IMR-90 (cell line): ENCODE measurements at regions not wholly inside any gene's neighbourhood (a gene's known extent, or its start where the extent isn't known, plus 50 kb on each side); places are given as distances from the start of the nearest gene placed in this dataset.

Experiments
- ATAC-seq: fragments of 200-7000 bp; cut with Tn5 transposase; 2 replicates; pipeline ENCODE4 v1.9.1; 2020; ENCODE audit warnings: low read depth, mild to moderate bottlenecking, moderate library complexity
- BruUV-seq: library from RNA; stranded (reverse); fragments of 400-500 nt; replicated peaks from 2 replicates; lab custom pipeline; 2021; lab: Mats Ljungman, UMichigan
- CTCF ChIA-PET: fragments of 300-600 bp; formaldehyde crosslinking; extraction: SDS; loops from one replicate; lab custom pipeline; 2021; ENCODE audit warnings: antibody characterized with exemption; lab: Yijun Ruan, JAX
- POLR2A ChIA-PET: fragments of 300-600 bp; sonication (Branson Sonifier 250); formaldehyde crosslinking; loops from one replicate; lab custom pipeline; 2022; ENCODE audit warnings: antibody characterized with exemption; ENCODE audit not compliant: unreplicated experiment; lab: Charles Lee
- DNase-seq: peaks from one replicate; pipeline ENCODE4 v3.0.0; 2013
- H2AFZ ChIP-seq: replicated peaks from 2 replicates; pipeline ENCODE3; 2013; ENCODE audit warnings: low read length, mild to moderate bottlenecking; ENCODE audit not compliant: poor library complexity
- H2AK5ac ChIP-seq: 2 replicates; pipeline ENCODE4 v1.6.1; 2013; ENCODE audit warnings: low read depth, low read length, inconsistent platforms
- H2AK9ac ChIP-seq: replicated peaks from 2 replicates; pipeline ENCODE3; 2013; ENCODE audit warnings: mild to moderate bottlenecking, low read depth, low read length, moderate library complexity; ENCODE audit not compliant: poor library complexity
- H2BK120ac ChIP-seq: 2 replicates; pipeline ENCODE4 v1.6.1; 2013; ENCODE audit warnings: low read depth, low read length, inconsistent platforms
- H2BK15ac ChIP-seq: 3 replicates; pipeline ENCODE4 v1.6.1; 2013; ENCODE audit warnings: low read depth, low read length, inconsistent platforms
- H2BK20ac ChIP-seq: 2 replicates; pipeline ENCODE4 v1.6.1; 2013; ENCODE audit warnings: low read depth, mild to moderate bottlenecking, inconsistent platforms, low read length, moderate library complexity
- H2BK5ac ChIP-seq: 2 replicates; pipeline ENCODE4 v1.6.1; 2013; ENCODE audit warnings: mild to moderate bottlenecking, low read depth, low read length, inconsistent platforms; ENCODE audit not compliant: poor library complexity, severe bottlenecking
- H3K14ac ChIP-seq: replicated peaks from 2 replicates; pipeline ENCODE4 v1.6.1; 2013; ENCODE audit warnings: low read depth, low read length, inconsistent platforms
- H3K18ac ChIP-seq: 2 replicates; pipeline ENCODE4 v1.6.1; 2013; ENCODE audit warnings: low read depth, low read length, control low read depth
- H3K23ac ChIP-seq: 2 replicates; pipeline ENCODE4 v1.6.1; 2013; ENCODE audit warnings: low read depth, low read length, inconsistent platforms
- H3K27ac ChIP-seq: 2 replicates; pipeline ENCODE4 v1.5.1; 2013; ENCODE audit warnings: mild to moderate bottlenecking, control low read depth, low read length; ENCODE audit not compliant: insufficient read depth
- H3K27me3 ChIP-seq: 2 replicates; pipeline ENCODE4 v1.6.1; 2013; ENCODE audit warnings: low read length; ENCODE audit not compliant: control insufficient read depth, insufficient read depth
- H3K36me3 ChIP-seq: 2 replicates; pipeline ENCODE4 v1.6.1; 2013; ENCODE audit warnings: low read length, mixed read lengths; ENCODE audit not compliant: control insufficient read depth, insufficient read depth
- H3K4ac ChIP-seq: 2 replicates; pipeline ENCODE4 v1.6.1; 2013; ENCODE audit warnings: low read depth, low read length, inconsistent platforms
- H3K4me1 ChIP-seq: 2 replicates; pipeline ENCODE4 v1.6.1; 2013; ENCODE audit warnings: low read length, mixed read lengths; ENCODE audit not compliant: control insufficient read depth, insufficient read depth
- H3K4me2 ChIP-seq: 2 replicates; pipeline ENCODE4 v1.6.1; 2013; ENCODE audit warnings: low read depth, mild to moderate bottlenecking, control low read depth, low read length, moderate library complexity
- H3K4me3 ChIP-seq: 2 replicates; pipeline ENCODE4 v1.5.1; 2013; ENCODE audit warnings: low read depth, mild to moderate bottlenecking, control low read depth, low read length, moderate library complexity; ENCODE audit not compliant: insufficient read depth
- H3K56ac ChIP-seq: 2 replicates; pipeline ENCODE4 v1.6.1; 2013; ENCODE audit warnings: low read length, inconsistent platforms; ENCODE audit not compliant: insufficient read depth; ENCODE audit errors: extremely low read depth
- H3K79me1 ChIP-seq, 2 experiments: 2 replicates each; pipeline ENCODE4 v1.6.1; 2013; ENCODE audit warnings: low read length in 2 of 2, inconsistent platforms in 1 of 2, low read depth in 1 of 2
- H3K9ac ChIP-seq: 2 replicates; pipeline ENCODE4 v1.6.1; 2013; ENCODE audit warnings: low read depth, low read length, control low read depth
- H3K9me1 ChIP-seq: 2 replicates; pipeline ENCODE4 v1.6.1; 2013; ENCODE audit warnings: low read length, inconsistent platforms; ENCODE audit not compliant: insufficient read depth
- H3K9me3 ChIP-seq: 2 replicates; pipeline ENCODE4 v1.6.1; 2013; ENCODE audit warnings: low read length; ENCODE audit not compliant: control insufficient read depth, insufficient read depth
- H4K20me1 ChIP-seq: 2 replicates; pipeline ENCODE4 v1.6.1; 2013; ENCODE audit warnings: low read length, inconsistent platforms; ENCODE audit not compliant: insufficient read depth
- H4K5ac ChIP-seq: 2 replicates; pipeline ENCODE4 v1.6.1; 2013; ENCODE audit warnings: mild to moderate bottlenecking, low read depth, low read length, control low read depth
- H4K8ac ChIP-seq, 2 experiments: 2 replicates each; pipeline ENCODE4 v1.6.1; 2013; ENCODE audit warnings: low read depth in 2 of 2, low read length in 2 of 2, control low read depth in 1 of 2, inconsistent platforms in 1 of 2
- H4K91ac ChIP-seq: 2 replicates; pipeline ENCODE4 v1.6.1; 2013; ENCODE audit warnings: low read depth, low read length, inconsistent platforms; ENCODE audit not compliant: insufficient read depth
- BHLHE40 ChIP-seq: fragments of 150-350 bp; IDR thresholded peaks from 2 replicates; pipeline ENCODE4 v1.6.1; 2016; ENCODE audit warnings: mild to moderate bottlenecking, low read depth, low read length
- FOS ChIP-seq: fragments of 150-350 bp; IDR thresholded peaks from 2 replicates; pipeline ENCODE4 v1.6.1; 2016; ENCODE audit warnings: low read depth, low read length
- MAFK ChIP-seq: IDR thresholded peaks from 2 replicates; pipeline ENCODE4 v1.6.1; 2012; ENCODE audit warnings: low read depth, low read length, improper control_type of control experiment
- MAZ ChIP-seq: IDR thresholded peaks from 2 replicates; pipeline ENCODE4 v1.6.1; 2012; ENCODE audit warnings: low read depth, mild to moderate bottlenecking, low read length, improper control_type of control experiment, moderate library complexity, borderline replicate concordance
- NFE2L2 ChIP-seq: fragments of 150-350 bp; IDR thresholded peaks from 2 replicates; pipeline ENCODE4 v1.6.1; 2016; ENCODE audit warnings: low read depth, mild to moderate bottlenecking, low read length
- POLR2A ChIP-seq: IDR thresholded peaks from 2 replicates; pipeline ENCODE4 v1.6.1; 2012; ENCODE audit warnings: mild to moderate bottlenecking, low read depth, low read length
- RAD21 ChIP-seq: IDR thresholded peaks from 2 replicates; pipeline ENCODE4 v1.6.1; 2012; ENCODE audit warnings: low read length, improper control_type of control experiment
- RCOR1 ChIP-seq: IDR thresholded peaks from 2 replicates; pipeline ENCODE4 v1.6.1; 2012; ENCODE audit warnings: mild to moderate bottlenecking, low read length, improper control_type of control experiment; ENCODE audit not compliant: insufficient replicate concordance
- RFX5 ChIP-seq: IDR thresholded peaks from 2 replicates; pipeline ENCODE4 v1.8.0; 2012; ENCODE audit warnings: low read depth, mild to moderate bottlenecking, low read length, moderate library complexity
- SMC3 ChIP-seq: fragments of 150-350 bp; IDR thresholded peaks from 2 replicates; pipeline ENCODE4 v1.6.1; 2016; ENCODE audit warnings: low read depth, mild to moderate bottlenecking, antibody characterized with exemption, low read length, moderate library complexity
- WGBS, 2 experiments: methylation state at CpG; one replicate each; pipeline versions ENCODE4 v1.1.5 to v1.1.7; 2013; ENCODE audit warnings: missing lambda C conversion rate in 2 of 2; ENCODE audit not compliant: insufficient read length in 1 of 2; ENCODE audit errors: extremely low coverage in 2 of 2; 5-methylcytosine and 5-hydroxymethylcytosine counted together
- dilution Hi-C: fragments of 300-500 bp; cut with HindIII; formaldehyde crosslinking; loops from one replicate; pipeline ENCODE4 v1.14.3; 2018; ENCODE audit warnings: low sequenced_read_pairs; ENCODE audit not compliant: unreplicated experiment
- in situ Hi-C: fragments of 300-500 bp; cut with MboI; formaldehyde crosslinking; loops from 3 replicates; pipeline ENCODE4 v1.14.3; 2019; ENCODE audit warnings: low sequenced_read_pairs, inconsistent platforms, mixed read lengths
- intact Hi-C: fragments of 100-400 bp; cut with micrococcal nuclease; formaldehyde crosslinking; loops from 2 replicates; pipeline ENCODE4 v1.10.0; 2022
- TF ChIP-seq, protein P1 (sequence below): fragments of 150-350 bp; IDR thresholded peaks from 2 replicates; pipeline ENCODE4 v1.6.1; 2016; ENCODE audit warnings: low read depth, mild to moderate bottlenecking, low read length, moderate library complexity, borderline replicate concordance
- TF ChIP-seq, protein P2 (sequence below): fragments of 150-350 bp; IDR thresholded peaks from 2 replicates; pipeline ENCODE4 v1.6.1; 2017; ENCODE audit warnings: mild to moderate bottlenecking, antibody characterized with exemption, low read length, low read depth
- TF ChIP-seq, protein P3 (sequence below): conservative IDR thresholded peaks from 2 replicates; pipeline ENCODE4 v1.5.1; 2012; ENCODE audit warnings: mild to moderate bottlenecking, low read depth, low read length, improper control_type of control experiment

DNA sequence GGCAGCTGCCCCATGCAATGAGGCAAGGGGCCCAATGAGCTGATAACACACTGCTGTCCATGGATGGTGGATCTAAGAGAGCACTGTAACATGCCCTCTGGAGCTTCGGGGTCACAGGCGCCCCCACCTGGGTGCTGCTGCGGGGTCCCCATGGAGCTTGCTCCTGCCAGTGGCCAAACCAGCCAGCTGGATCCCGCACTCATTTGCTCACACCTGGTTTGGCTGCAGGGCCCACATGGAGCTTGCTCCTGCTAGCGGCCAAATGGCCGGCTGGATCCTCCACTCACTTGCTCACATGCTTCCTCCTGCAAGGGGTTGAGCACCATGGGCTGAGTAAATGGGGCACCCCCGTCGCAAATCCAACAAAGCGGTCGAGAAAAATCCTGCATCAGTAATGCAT is 68.3 kb upstream of the ARL15 start:
- Histone ChIP-seq H4K20me1 (no peaks in the 10 kb centered on the region), H3K56ac (no peak overlapping the region), H3K27me3 (peaks cover 13% of the 10 kb centered on the region), H3K9me3 (no peaks in the 10 kb centered on the region), H3K79me1 (no peaks in the 10 kb centered on the region), H2AFZ (no peak overlapping the region), H3K9ac (no peak overlapping the region), H3K4me3 (no peak overlapping the region), H2BK20ac (no peak overlapping the region), H2AK9ac (no peak overlapping the region), H3K14ac (no peak overlapping the region), H3K4ac (no peak overlapping the region), H3K36me3 (no peaks in the 10 kb centered on the region), H3K9me1 (no peaks in the 10 kb centered on the region), H4K5ac (no peak overlapping the region), H2BK120ac (no peak overlapping the region), H4K91ac (no peak overlapping the region), H3K18ac (no peak overlapping the region), H4K8ac (no peak overlapping the region), H3K4me2 (no peak overlapping the region), H2BK5ac (no peak overlapping the region), H2BK15ac (no peak overlapping the region), H3K4me1 (peaks cover 2% of the 10 kb centered on the region), H2AK5ac (no peak overlapping the region), H3K23ac (no peak overlapping the region), H3K27ac (no peak overlapping the region)
- CTCF ChIA-PET = no interaction called here
- intact Hi-C loops (no loop called here), dilution Hi-C loops (no loop called here), in situ Hi-C loops (no loop called here)
- 90% methylated on average over 7 of the region's 10 CpGs; no CpG with 5 or more reads in 1 of the 2 experiments for WGBS, 2 experiments
- BruUV-seq = no TSS peak
- ATAC-seq (no peak), DNase-seq (no peak)
- POLR2A ChIA-PET = no interaction called here
- TF ChIP-seq, protein P1, sequence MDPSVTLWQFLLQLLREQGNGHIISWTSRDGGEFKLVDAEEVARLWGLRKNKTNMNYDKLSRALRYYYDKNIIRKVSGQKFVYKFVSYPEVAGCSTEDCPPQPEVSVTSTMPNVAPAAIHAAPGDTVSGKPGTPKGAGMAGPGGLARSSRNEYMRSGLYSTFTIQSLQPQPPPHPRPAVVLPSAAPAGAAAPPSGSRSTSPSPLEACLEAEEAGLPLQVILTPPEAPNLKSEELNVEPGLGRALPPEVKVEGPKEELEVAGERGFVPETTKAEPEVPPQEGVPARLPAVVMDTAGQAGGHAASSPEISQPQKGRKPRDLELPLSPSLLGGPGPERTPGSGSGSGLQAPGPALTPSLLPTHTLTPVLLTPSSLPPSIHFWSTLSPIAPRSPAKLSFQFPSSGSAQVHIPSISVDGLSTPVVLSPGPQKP = no peak
- no peak for TF ChIP-seq RFX5
- no peak for TF ChIP-seq MAZ
- TF ChIP-seq, protein P2, sequence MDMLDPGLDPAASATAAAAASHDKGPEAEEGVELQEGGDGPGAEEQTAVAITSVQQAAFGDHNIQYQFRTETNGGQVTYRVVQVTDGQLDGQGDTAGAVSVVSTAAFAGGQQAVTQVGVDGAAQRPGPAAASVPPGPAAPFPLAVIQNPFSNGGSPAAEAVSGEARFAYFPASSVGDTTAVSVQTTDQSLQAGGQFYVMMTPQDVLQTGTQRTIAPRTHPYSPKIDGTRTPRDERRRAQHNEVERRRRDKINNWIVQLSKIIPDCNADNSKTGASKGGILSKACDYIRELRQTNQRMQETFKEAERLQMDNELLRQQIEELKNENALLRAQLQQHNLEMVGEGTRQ = no peak
- no peak for TF ChIP-seq FOS
- no peak for TF ChIP-seq RAD21
- TF ChIP-seq BHLHE40 = no peak
- TF ChIP-seq POLR2A = no peak
- no peak for TF ChIP-seq SMC3
- no peak for TF ChIP-seq RCOR1
- TF ChIP-seq, protein P3, sequence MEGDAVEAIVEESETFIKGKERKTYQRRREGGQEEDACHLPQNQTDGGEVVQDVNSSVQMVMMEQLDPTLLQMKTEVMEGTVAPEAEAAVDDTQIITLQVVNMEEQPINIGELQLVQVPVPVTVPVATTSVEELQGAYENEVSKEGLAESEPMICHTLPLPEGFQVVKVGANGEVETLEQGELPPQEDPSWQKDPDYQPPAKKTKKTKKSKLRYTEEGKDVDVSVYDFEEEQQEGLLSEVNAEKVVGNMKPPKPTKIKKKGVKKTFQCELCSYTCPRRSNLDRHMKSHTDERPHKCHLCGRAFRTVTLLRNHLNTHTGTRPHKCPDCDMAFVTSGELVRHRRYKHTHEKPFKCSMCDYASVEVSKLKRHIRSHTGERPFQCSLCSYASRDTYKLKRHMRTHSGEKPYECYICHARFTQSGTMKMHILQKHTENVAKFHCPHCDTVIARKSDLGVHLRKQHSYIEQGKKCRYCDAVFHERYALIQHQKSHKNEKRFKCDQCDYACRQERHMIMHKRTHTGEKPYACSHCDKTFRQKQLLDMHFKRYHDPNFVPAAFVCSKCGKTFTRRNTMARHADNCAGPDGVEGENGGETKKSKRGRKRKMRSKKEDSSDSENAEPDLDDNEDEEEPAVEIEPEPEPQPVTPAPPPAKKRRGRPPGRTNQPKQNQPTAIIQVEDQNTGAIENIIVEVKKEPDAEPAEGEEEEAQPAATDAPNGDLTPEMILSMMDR = no peak
- no peak for TF ChIP-seq MAFK
- TF ChIP-seq NFE2L2 = no peak
